SU-DHL-6 (cell line): ENCODE measurements at regions not wholly inside any gene's neighbourhood (a gene's known extent, or its start where the extent isn't known, plus 50 kb on each side); places are given as distances from the start of the nearest gene placed in this dataset.

Source experiments
- H2AFZ ChIP-seq: fragments of 200-600 bp; sonication (generic); 2 replicates; pipeline ENCODE4 v1.6.1; 2014; ENCODE audit warnings: low read depth, mild to moderate bottlenecking, moderate library complexity, mixed read lengths, antibody characterized with exemption, low read length; ENCODE audit not compliant: severe bottlenecking
- H3F3A ChIP-seq: fragments of 200-600 bp; shearing (Covaris generic); 2 replicates; pipeline ENCODE4 v1.6.0; 2016; ENCODE audit warnings: antibody characterized with exemption, mild to moderate bottlenecking; ENCODE audit not compliant: insufficient read depth
- H3K27ac ChIP-seq: fragments of 200-600 bp; sonication (generic); 2 replicates; pipeline ENCODE4 v1.5.1; 2016; ENCODE audit warnings: low read depth, mild to moderate bottlenecking, low read length, moderate library complexity, mixed read lengths
- H3K27me3 ChIP-seq: fragments of 200-600 bp; sonication (generic), shearing (Covaris generic); 2 replicates; pipeline ENCODE4 v1.6.0; 2014; ENCODE audit warnings: mild to moderate bottlenecking, low read length
- H3K36me3 ChIP-seq: fragments of 200-600 bp; sonication (generic); 2 replicates; pipeline ENCODE4 v1.6.1; 2014; ENCODE audit warnings: mild to moderate bottlenecking, low read length, mixed read lengths
- H3K4me2 ChIP-seq: fragments of 300-600, 200-600 bp; shearing (Covaris generic), sonication (generic); 2 replicates; pipeline ENCODE4 v1.6.0; 2014; ENCODE audit warnings: low read length, low read depth, mild to moderate bottlenecking; ENCODE audit not compliant: poor library complexity, severe bottlenecking
- H3K4me3 ChIP-seq: fragments of 200-600 bp; sonication (generic); 2 replicates; pipeline ENCODE4 v1.5.1; 2014; ENCODE audit warnings: antibody characterized with exemption, low read length, mild to moderate bottlenecking, mixed read lengths; ENCODE audit not compliant: insufficient read depth, poor library complexity, severe bottlenecking
- H3K79me2 ChIP-seq: fragments of 200-600 bp; sonication (generic); 2 replicates; pipeline ENCODE4 v1.6.1; 2014; ENCODE audit warnings: mild to moderate bottlenecking, low read length, moderate library complexity; ENCODE audit not compliant: insufficient read depth
- H3K9ac ChIP-seq: fragments of 200-600 bp; sonication (generic); 2 replicates; pipeline ENCODE4 v1.7.0; 2014; ENCODE audit warnings: mild to moderate bottlenecking, low read length
- H3K9me2 ChIP-seq: fragments of 200-600 bp; sonication (generic); replicated peaks from 2 replicates; pipeline ENCODE4 v1.6.1; 2014; ENCODE audit warnings: low read length; ENCODE audit not compliant: insufficient read depth
- H3K9me3 ChIP-seq: fragments of 200-600 bp; sonication (generic); 2 replicates; pipeline ENCODE4 v1.6.1; 2014; ENCODE audit warnings: low read length, mixed read lengths; ENCODE audit not compliant: insufficient read depth
- H4K20me1 ChIP-seq: fragments of 200-600 bp; sonication (generic); 2 replicates; pipeline ENCODE4 v1.6.1; 2014; ENCODE audit warnings: low read depth, mild to moderate bottlenecking, antibody characterized with exemption, low read length, moderate library complexity, mixed read lengths
- EZH2phosphoT487 ChIP-seq: fragments of 200-600 bp; sonication (generic), shearing (Covaris generic); conservative IDR thresholded peaks from 2 replicates; pipeline ENCODE4 v1.6.1; 2018; ENCODE audit warnings: mild to moderate bottlenecking, antibody characterized with exemption, low read length, moderate library complexity, mixed read lengths
- TF ChIP-seq, protein P1 (sequence below): fragments of 200-600 bp; sonication (generic); IDR thresholded peaks from one replicate; pipeline ENCODE4 v1.5.1; 2017; ENCODE audit warnings: antibody characterized with exemption, mild to moderate bottlenecking, low read length, moderate library complexity; ENCODE audit not compliant: insufficient read depth, poor library complexity, severe bottlenecking

- no peaks in the 10 kb centered on the region for H3K9me3 ChIP-seq
- no peaks in the 10 kb centered on the region for H4K20me1 ChIP-seq
- no peak overlapping the region for H2AFZ ChIP-seq
- no peaks in the 10 kb centered on the region for H3K9me2 ChIP-seq
- no peak overlapping the region for H3K27ac ChIP-seq
- no peaks in the 10 kb centered on the region for H3K36me3 ChIP-seq
- no peaks in the 10 kb centered on the region for H3K27me3 ChIP-seq
- no peak overlapping the region for H3K4me3 ChIP-seq
- H3F3A ChIP-seq = no peaks in the 10 kb centered on the region
- H3K4me2 ChIP-seq = no peak overlapping the region
- TF ChIP-seq, protein P1, sequence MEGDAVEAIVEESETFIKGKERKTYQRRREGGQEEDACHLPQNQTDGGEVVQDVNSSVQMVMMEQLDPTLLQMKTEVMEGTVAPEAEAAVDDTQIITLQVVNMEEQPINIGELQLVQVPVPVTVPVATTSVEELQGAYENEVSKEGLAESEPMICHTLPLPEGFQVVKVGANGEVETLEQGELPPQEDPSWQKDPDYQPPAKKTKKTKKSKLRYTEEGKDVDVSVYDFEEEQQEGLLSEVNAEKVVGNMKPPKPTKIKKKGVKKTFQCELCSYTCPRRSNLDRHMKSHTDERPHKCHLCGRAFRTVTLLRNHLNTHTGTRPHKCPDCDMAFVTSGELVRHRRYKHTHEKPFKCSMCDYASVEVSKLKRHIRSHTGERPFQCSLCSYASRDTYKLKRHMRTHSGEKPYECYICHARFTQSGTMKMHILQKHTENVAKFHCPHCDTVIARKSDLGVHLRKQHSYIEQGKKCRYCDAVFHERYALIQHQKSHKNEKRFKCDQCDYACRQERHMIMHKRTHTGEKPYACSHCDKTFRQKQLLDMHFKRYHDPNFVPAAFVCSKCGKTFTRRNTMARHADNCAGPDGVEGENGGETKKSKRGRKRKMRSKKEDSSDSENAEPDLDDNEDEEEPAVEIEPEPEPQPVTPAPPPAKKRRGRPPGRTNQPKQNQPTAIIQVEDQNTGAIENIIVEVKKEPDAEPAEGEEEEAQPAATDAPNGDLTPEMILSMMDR = no peak
- no peak for TF ChIP-seq EZH2phosphoT487
- H3K79me2 ChIP-seq = no peaks in the 10 kb centered on the region
- H3K9ac ChIP-seq = no peak overlapping the region
These were observed 62.8 kb upstream of the CTNNBL1 start for GRCh38 chr20:37630993-37631392.

DNA sequence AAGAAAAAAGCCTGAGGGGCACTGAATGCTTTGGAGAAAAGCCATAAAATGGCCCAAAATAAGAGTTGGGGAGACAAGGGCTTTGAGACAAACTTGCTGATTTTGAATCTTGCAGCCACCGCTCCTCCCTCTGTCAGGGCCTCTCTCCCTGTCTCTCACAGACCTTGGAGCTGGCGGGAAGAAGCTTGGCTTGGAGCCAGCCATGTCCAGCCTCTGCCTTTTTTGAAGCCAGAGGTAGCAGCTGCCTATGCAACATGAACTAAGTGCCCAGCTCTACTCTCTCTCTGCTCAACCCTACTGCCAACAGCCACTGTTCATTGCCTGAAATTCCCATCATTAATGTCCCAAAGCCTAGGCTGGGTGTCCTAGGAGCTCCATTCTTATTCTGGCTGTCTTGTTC lies 63.7 kb upstream of the CTNNBL1 start:
- Histone ChIP-seq H4K20me1 (no peaks in the 10 kb centered on the region), H3K27ac (no peak overlapping the region), H3K27me3 (no peaks in the 10 kb centered on the region), H3K4me3 (no peak overlapping the region), H3K9ac (no peak overlapping the region), H2AFZ (no peak overlapping the region), H3K36me3 (no peaks in the 10 kb centered on the region), H3K9me2 (no peaks in the 10 kb centered on the region), H3F3A (no peaks in the 10 kb centered on the region), H3K79me2 (no peaks in the 10 kb centered on the region), H3K4me2 (no peak overlapping the region), H3K9me3 (no peaks in the 10 kb centered on the region)
- TF ChIP-seq EZH2phosphoT487 = no peak
- TF ChIP-seq, protein P1 = no peak

- H3K9ac ChIP-seq = no peak overlapping the region
- H3K9me3 ChIP-seq = no peaks in the 10 kb centered on the region
- TF ChIP-seq, protein P1 = no peak
- no peak for TF ChIP-seq EZH2phosphoT487
- H3K4me2 ChIP-seq = no peak overlapping the region
- no peaks in the 10 kb centered on the region for H3K27me3 ChIP-seq
- H3K36me3 ChIP-seq = no peaks in the 10 kb centered on the region
- no peak overlapping the region for H3K4me3 ChIP-seq
- no peak overlapping the region for H3K27ac ChIP-seq
- no peaks in the 10 kb centered on the region for H3K79me2 ChIP-seq
- H3K9me2 ChIP-seq = no peaks in the 10 kb centered on the region
- H3F3A ChIP-seq = no peaks in the 10 kb centered on the region
- H4K20me1 ChIP-seq = no peaks in the 10 kb centered on the region
- no peak overlapping the region for H2AFZ ChIP-seq
These were observed 66.1 kb upstream of the CTNNBL1 start for GRCh38 chr20:37627767-37628130.
